Fibroblast of pulmonary artery (primary cell): ENCODE measurements at regions not wholly inside any gene's neighbourhood (a gene's known extent, or its start where the extent isn't known, plus 50 kb on each side); places are given as distances from the start of the nearest gene placed in this dataset.

ENCODE experiments used
- DNase-seq: peaks from one replicate; pipeline ENCODE4 v3.0.0-alpha.2; 2010; ENCODE audit warnings: low read depth
- H3K4me3 ChIP-seq: replicated peaks from 2 replicates; pipeline ENCODE4 v1.5.1; 2011; ENCODE audit warnings: low read depth, mild to moderate bottlenecking, control low read depth, low read length, moderate library complexity
- TF ChIP-seq, protein P1 (sequence below): IDR thresholded peaks from 2 replicates; pipeline ENCODE4 v1.5.1; 2011; ENCODE audit warnings: mild to moderate bottlenecking, control low read depth, low read length, inconsistent platforms; ENCODE audit errors: missing control alignments

DNA sequence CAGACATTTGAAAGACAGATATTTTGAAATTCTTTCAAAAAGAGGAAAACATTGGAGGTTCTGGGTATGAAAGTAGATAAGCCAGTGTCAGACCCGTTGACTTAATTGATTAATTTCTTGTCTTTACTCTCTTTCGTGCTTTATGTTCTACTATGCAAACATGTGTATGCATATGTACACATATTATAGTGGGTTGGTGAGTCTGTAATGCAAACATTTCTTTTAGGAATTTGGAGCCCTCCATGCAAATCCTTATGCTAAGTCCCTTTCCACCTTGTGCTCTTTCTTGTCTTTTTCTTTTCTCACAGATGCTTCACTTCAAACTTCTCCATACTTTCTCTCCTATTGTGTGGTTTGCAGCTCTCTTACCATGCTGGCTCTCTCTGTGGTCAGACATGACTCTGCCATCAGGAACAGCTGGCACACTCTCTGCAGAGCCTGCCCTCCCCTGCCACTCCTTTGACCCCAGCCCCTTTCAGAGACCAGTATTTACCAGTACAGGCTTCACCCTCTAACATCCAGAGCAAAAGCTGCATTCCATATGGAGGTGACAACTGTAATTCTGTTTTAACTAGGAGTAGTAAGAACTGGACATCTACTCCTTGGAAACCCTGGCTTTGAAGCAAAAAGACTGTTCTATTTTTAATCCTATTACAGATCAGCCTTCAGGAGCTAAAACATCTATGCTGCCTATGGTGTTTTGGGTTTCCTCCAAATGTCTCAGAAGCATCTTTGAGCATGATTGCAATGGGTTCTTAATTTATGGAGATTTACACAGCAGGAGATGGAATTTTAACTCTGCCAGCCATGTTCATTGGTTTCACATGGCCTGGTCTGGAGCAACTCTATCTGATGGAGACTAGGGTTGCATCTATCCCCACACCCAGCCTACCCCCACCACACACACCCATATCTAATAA, 386.9 kb upstream of the FAT3 start:
- TF ChIP-seq, protein P1, sequence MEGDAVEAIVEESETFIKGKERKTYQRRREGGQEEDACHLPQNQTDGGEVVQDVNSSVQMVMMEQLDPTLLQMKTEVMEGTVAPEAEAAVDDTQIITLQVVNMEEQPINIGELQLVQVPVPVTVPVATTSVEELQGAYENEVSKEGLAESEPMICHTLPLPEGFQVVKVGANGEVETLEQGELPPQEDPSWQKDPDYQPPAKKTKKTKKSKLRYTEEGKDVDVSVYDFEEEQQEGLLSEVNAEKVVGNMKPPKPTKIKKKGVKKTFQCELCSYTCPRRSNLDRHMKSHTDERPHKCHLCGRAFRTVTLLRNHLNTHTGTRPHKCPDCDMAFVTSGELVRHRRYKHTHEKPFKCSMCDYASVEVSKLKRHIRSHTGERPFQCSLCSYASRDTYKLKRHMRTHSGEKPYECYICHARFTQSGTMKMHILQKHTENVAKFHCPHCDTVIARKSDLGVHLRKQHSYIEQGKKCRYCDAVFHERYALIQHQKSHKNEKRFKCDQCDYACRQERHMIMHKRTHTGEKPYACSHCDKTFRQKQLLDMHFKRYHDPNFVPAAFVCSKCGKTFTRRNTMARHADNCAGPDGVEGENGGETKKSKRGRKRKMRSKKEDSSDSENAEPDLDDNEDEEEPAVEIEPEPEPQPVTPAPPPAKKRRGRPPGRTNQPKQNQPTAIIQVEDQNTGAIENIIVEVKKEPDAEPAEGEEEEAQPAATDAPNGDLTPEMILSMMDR: no peak

DNA sequence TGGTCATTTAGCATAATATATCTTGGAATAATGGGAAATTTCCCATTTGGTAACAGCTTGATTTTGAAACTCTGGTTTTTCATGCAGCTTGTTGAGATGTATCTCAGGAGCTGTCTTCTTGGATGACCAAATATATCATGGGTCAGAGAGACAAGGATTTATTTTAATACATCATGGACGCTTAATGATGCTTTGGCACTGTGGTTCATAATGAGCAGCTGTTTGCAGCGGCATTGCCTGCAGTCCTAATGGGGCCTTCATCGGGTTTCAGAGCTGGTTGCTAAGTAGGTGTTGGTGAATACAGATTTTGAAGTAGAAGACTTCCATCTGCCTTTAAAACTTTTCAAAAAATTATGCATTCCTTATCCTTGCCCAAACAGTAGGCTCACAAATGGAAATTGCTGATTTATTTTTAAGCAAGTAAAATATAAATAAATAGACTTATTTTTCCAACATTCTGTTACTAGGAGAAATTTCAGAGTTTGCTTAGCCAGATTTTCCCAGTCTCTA, 389.5 kb upstream of the FAT3 start:
- no peak overlapping the region for H3K4me3 ChIP-seq
- DNase-seq: no peak
- TF ChIP-seq, protein P1: no peak

More for the DNA sequence above, 386.9 kb upstream of the FAT3 start:
- no peak for DNase-seq
- no peak overlapping the region for H3K4me3 ChIP-seq

DNA sequence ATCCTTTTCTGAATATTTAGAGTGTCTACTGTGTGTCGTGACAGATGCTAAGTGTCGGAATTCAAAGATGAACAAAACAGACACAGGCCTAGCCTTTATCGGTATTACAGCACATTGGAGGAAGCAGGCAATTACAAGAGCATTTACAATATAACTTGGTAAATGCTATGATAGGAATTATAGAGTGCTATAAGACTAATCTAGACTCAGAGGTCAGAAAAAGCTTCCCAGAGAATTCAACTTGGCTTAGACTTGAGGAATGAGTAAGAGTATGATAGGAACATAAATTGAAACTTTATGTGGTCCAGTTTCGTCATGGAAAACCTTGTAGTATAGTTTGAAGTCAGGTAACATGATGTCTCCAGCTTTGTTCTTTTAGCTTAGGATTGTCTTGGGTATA, 395.7 kb upstream of the FAT3 start:
- no peak for DNase-seq
- TF ChIP-seq, protein P1: no peak

DNA sequence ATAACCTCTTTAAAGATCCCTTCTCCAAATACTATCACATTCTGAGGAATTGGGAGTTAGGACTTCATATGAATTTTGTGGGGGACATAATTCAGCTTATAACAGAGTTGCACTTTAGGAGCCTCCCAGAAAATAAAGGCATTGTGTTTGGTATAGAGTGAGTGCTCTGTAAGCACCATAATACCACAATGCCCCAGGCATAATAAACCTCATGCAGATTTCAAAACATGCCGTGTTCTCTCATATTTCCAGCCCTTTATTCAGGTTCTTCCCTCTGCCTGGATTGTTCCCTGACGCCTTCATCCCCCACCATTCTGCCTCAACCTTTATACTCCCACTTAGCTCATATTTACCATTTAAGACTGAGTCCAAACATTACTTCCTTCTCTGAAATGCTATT, 398.8 kb upstream of the FAT3 start:
- H3K4me3 ChIP-seq: no peak overlapping the region
- DNase-seq: no peak
- TF ChIP-seq, protein P1: no peak

More for the DNA sequence above, 395.7 kb upstream of the FAT3 start:
- H3K4me3 ChIP-seq: no peak overlapping the region

DNA sequence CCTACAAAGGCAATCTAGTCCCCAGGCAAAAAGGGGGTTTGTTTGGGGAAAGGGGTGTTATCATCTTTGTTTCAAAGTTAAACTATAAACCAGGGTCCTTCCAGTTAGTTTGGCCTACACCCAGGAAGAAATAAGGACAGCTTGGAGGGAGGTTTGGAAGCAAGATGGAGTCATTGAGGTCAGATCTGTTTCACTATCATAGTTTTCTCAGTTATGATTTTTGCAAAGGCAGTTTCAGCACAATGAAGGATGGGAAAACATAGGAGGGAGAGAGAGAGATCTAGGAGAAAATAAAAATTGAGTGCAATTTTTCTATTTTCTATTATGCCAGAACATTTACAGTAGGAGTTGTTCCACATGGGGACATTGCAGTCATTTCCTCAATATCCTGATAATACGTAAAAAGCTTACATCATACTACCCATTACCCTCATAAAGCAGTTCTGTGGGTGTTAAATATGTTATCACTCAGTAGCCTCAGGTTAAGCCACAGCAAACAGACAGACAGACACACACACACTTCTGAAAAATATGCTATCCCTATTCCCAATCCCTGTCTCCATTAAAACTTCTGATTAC, 401.3 kb upstream of the FAT3 start:
- no peak overlapping the region for H3K4me3 ChIP-seq
- DNase-seq: no peak
- TF ChIP-seq, protein P1: no peak

DNA sequence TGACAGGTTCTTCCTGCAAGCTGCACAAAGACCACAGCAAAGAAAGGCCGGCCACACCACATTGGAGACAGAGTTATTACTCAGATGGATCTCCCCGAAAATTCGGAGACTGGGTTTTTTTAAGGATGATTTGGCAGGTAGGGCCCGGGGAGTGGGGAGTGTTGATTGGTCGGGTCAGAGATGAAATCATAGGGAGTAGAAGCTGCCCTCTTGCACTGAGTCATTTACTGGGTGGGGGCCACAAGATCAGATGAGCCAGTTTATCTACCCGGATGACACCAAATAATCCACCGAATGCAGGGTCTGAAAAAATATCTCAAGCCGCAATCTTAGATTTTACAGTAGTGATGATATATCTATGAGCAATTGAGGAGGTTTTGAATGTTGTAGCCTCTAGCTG, 401.8 kb upstream of the FAT3 start:
- TF ChIP-seq, protein P1: no peak
- DNase-seq: no peak

DNA sequence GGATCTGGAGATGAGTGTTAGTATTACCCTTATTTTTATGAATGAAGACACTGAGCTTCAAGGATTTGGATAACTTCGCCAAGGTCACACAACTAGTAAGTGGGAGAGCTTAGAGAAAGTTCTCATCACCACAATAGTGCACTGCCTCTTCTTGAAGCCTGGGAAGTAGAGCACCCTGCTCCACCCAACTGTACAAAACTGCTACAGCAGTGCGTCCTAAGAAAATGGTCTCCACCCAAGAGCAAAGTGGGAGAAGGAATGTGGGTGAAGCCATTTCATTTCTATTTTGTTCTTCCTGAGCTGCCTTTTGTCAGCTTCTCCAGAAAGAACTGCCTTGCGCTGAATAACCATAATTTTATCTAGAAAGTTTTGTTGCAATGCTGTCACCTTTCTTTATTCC, 403.9 kb upstream of the FAT3 start:
- TF ChIP-seq, protein P1: no peak
- no peak overlapping the region for H3K4me3 ChIP-seq
- no peak for DNase-seq

More for the DNA sequence above, 401.8 kb upstream of the FAT3 start:
- no peak overlapping the region for H3K4me3 ChIP-seq
